ENCODE measurements at regions not wholly inside any gene's neighbourhood (a gene's known extent, or its start where the extent isn't known, plus 50 kb on each side); places are given as distances from the start of the nearest gene placed in this dataset.

DNA sequence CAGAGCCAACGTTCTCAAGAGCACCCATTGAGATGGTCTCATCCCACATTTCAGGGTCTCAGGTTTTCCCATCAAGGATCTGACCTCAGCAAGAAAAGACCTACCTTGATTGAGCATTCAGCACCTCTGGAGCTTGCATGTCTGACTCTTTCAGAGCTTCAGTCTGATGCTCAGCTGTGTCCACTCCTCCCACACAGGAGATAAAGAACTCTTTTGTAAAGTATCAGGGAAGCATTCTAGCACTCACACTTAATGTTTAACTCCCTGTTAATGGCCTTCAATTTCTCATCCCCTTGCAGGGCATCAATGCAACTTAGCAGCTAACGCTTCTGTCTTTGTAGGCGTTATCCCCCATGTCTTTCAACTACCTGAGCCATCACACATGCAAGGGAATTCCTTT lies 124.1 kb downstream of the GALC start:
- H3K4me3 ChIP-seq (ENCODE audit: low read depth, low read length), result no peak overlapping the region
- DNase-seq (ENCODE audit: low read depth), result no peak
- TF ChIP-seq, protein P1, sequence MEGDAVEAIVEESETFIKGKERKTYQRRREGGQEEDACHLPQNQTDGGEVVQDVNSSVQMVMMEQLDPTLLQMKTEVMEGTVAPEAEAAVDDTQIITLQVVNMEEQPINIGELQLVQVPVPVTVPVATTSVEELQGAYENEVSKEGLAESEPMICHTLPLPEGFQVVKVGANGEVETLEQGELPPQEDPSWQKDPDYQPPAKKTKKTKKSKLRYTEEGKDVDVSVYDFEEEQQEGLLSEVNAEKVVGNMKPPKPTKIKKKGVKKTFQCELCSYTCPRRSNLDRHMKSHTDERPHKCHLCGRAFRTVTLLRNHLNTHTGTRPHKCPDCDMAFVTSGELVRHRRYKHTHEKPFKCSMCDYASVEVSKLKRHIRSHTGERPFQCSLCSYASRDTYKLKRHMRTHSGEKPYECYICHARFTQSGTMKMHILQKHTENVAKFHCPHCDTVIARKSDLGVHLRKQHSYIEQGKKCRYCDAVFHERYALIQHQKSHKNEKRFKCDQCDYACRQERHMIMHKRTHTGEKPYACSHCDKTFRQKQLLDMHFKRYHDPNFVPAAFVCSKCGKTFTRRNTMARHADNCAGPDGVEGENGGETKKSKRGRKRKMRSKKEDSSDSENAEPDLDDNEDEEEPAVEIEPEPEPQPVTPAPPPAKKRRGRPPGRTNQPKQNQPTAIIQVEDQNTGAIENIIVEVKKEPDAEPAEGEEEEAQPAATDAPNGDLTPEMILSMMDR (IDR thresholded peaks at IDR 0.05; ENCODE audit: insufficient read depth, low read depth, low read length), result no peak

DNA sequence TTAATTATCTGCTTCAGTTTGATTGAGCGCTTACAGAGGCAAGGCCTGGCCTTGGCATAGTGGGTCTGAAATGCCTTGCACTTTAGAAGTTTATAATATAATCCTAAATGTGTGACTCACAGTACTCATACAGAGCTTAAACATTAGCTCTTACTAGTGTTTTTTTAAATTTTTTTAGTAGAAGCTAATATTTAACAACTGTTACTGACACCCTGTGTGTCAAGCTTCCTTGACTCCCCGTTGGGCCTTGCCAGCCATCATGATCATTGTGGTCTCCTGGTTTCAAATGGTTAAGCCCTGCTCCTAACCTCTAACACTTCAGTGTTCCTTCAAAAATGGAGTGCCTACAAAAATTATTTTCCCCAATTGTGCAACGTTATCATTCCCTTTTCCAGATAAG lies 126.9 kb downstream of the GALC start:
- no peak for DNase-seq (ENCODE audit: low read depth)
- no peak overlapping the region for H3K4me3 ChIP-seq (ENCODE audit: low read depth, low read length)
- TF ChIP-seq, protein P1 (IDR thresholded peaks at IDR 0.05; ENCODE audit: insufficient read depth, low read depth, low read length), result no peak

DNA sequence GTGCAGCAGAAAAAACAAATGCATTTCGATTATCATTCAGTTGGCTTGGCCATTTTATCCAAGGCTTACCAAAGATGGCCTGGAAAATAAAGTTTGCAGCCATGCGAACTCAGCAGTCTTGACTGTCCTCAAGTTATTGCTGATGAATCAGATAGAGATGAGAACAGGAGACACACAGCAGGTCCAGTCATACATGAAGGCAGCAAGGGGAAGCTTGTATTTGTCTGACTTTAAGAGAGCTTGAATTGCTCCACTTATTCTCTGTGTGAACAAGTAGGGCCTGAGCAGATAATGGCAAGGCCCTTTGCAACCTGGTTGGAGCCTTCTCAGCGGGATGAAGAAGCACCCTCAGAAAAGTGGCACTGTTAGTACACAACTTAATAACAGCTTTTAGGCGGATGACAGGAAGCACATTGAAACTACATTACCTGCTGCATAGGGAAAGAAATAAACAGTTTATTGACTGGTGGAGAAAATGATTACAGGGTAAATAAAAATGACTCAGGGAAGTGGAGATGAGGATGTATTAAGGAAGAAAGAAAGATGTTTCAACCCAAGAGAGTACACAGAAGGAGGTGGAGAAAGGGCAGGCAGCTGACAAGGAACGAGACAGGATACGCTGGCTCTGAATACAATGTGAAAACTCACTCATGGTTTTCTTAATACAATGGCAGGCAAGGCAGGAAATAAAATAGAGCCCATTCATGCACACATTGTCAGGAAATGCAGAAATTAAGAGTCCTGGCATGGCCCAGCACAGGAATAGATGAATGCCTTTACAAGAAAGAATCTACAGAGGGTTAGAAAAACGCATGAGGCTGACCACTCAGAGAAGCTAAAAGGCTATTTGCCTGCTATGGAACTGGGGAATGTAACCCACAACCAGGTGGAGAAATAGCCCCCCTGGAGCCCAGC lies 128.4 kb downstream of the GALC start:
- H3K4me3 ChIP-seq (ENCODE audit: low read depth, low read length), result no peak overlapping the region
- no peak for DNase-seq (ENCODE audit: low read depth)
- TF ChIP-seq, protein P1 (IDR thresholded peaks at IDR 0.05; ENCODE audit: insufficient read depth, low read depth, low read length), result no peak

DNA sequence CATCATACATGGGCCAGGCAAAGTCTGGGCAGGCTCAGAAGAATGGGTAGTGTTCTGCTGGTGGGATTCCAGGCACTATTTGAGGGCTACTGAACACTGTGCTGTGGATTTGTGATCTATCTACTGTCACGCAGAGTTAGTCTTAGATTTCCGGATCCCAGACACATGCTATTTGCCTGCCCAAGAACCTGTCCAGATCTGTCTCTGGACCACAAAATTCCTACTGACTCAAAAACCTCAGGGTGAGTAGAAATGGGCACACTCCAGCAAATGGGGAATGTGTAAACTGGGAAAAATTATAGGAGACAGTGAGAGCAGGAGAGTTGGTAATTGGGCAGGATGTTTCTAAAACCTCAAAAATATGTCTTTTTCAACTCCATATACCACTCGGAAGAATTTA lies 129.9 kb downstream of the GALC start:
- DNase-seq (ENCODE audit: low read depth), result no peak
- TF ChIP-seq, protein P1 (IDR thresholded peaks at IDR 0.05; ENCODE audit: insufficient read depth, low read depth, low read length), result no peak

DNA sequence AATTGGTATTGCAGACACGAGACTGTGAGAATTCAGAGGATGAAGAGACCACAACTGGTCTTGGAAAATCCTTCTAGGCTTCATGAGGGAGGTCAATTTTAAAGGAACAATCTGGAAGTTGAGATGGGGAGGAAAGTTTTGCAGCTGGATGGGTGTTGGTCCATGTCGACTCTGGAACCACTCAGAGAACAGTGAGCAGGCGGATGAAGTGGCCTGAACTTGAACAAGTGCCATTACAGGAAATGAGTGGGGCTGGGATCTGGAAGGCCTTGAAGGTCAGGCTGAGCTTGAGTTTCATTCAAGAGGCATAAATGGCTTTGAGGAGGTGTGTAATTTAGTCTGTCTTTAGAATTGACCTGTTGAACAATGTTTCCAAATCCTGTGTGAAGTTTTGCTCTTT lies 140.9 kb downstream of the GALC start:
- TF ChIP-seq, protein P1 (IDR thresholded peaks at IDR 0.05; ENCODE audit: insufficient read depth, low read depth, low read length), result no peak
- H3K4me3 ChIP-seq (ENCODE audit: low read depth, low read length), result no peak overlapping the region
- DNase-seq (ENCODE audit: low read depth), result no peak

More for the DNA sequence above, 129.9 kb downstream of the GALC start:
- H3K4me3 ChIP-seq (ENCODE audit: low read depth, low read length), result no peak overlapping the region

DNA sequence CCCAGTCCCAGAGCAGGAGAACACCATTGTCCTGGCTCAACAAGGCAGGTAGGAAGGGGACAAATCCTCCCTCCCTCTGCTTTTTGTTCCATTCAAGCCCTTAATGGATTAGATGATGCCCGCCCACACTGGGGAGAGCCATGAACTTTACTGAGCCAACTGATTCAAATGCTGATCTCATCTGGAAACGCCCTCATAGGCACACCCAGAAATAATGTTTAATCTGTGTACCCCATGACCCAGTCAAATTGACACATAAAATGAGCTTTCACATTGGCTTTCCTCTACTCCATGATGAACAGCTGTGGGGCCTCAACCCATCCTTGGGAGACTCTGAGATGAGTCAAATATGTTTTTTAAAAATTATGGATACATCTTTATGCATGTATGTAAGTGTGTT lies 141.8 kb downstream of the GALC start:
- H3K4me3 ChIP-seq (ENCODE audit: low read depth, low read length), result no peak overlapping the region
- no peak for DNase-seq (ENCODE audit: low read depth)
- TF ChIP-seq, protein P1 (IDR thresholded peaks at IDR 0.05; ENCODE audit: insufficient read depth, low read depth, low read length), result no peak

All from fibroblast of villous mesenchyme (primary cell).